SW480 (cell line): ENCODE measurements at regions not wholly inside any gene's neighbourhood (a gene's known extent, or its start where the extent isn't known, plus 50 kb on each side); places are given as distances from the start of the nearest gene placed in this dataset.

Source experiments
- DNase-seq: peaks from one replicate; pipeline ENCODE4 v3.0.0-alpha.2; 2016; ENCODE audit warnings: low spot score

DNA sequence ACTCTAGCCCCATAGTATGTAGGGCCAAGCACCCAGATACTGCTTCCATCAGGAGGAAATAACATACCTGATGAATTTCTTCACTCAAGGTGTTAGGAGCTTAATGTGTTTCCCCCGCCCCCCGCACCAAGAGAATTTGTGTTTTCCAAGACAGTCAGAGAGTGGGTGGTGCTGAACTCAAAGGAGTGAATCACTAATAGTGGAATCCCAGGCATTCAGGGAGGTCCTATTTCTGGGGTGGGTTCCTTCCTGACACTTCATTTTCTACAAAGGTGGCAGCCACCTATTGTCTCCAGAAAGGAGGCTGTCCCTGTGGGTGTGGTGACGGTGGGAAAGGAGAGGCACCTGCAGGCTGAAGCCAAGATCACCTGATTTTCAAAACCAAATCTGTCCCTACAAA is 50.8 kb upstream of the ELF5 start:
- peak; percentile 84 for DNase-seq

DNA sequence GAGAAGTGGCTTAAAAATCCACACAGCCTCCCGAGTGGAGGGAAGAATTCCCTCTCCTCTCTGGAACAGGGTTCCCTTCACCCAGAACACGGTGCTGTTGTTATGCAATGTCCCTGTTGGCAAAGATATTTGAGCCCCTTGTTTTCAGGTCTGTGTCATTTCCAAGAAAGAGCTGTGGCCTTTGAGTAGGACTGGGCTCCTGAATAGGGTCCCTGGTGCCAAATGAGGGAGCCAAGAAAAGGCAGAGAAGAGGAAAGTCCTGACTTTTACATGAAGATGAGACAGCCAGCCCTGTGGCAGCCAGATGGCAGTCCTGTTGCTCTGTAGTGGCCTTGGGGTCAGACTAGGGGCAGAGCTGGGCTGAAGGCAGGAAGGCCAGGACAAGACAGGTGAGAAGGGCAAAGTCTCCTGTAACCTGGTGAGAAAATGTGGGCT is 51.2 kb upstream of the ELF5 start:
- peak; percentile 37 for DNase-seq

DNA sequence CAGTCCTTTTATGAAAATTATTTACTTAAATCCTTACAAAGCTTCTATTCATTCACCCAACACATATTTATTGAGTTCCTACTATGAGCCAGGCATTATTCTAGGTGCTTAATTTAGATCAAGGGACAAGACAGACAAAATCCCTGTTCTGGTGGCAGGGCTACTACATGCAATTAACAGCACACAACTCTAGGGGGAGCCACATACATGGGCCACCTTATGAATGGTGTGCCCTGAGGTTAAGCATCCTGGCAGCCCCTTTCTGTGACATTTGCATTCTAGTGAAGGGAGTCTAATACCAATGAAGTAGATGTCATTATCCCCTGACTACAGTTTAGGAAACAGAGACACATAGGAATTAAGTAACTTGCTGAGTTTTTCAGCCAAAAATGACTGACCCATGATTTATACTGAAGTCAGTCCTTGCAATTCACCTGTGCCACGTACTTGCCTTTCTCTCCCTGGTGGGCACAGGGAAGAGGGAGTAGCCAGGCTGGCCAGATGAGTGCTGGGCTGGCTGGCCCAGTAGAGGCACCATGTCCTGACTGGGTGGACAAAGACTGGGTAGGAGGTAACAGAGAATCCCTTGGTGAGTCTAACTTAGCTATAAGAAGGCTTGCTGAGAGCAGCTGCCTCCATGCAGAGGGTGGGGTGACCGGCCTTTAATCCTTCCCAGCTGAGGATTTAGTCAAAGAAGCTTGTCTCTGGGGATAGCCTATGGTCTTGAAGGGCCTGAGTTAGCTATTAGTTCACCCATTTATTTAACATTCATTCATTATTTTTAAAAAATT is 52.0 kb upstream of the ELF5 start:
- peak; percentile 33 for DNase-seq

DNA sequence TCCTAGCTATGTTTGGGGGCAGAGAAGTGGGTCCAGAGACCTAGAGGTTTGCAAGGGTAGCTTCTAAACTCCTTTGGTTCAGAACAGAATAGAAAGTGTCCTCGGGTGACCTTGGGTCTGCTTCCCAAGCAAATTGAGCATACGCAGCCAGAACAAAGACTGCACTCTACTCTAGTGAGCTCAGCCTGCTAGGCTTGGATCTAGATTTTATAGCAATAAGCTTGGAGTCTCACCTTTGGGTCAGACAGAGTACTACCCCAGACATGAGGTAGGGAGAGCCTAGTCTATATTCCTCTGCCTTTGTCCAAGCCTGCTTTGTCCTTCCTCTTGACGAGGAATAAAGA is 52.6 kb upstream of the ELF5 start:
- DNase-seq = no peak

DNA sequence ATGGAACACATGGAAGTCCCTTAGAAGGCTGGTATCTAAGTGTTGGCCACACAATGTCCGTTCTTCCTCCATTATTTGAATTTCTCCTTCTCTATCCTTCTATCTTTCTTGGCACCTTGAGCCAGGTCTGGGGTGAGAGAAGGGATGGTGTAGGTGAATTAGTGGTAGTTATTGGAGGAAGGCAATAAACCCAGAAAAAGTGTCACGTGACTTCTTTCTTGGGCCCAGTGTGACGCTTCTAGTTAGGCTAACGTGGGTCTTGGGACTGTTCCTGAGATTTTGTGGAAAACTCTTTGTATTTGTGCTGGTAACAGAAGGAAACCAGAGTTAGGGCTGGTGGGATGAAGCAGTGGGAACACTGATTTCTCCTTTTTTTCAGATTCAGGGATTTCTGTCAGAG is 53.1 kb upstream of the ELF5 start:
- DNase-seq = no peak

DNA sequence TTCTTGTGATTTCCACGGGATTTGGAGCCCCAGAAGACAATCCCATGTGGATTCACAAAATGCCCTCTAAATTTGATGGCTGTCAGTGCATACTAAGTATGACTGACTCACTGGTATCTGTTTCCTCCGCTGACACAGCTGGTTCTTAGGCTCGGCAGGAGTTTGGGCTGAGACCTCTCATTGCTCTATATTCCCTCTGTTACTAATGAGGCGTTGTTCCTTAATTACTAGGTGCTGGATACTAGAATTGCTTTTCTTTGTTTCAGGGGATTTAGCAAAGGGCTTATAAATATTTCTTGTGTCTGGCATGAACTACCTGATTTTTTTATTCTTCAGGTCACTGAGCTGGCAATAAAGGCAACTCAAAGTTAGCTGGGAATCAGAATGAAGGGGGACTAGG is 53.2 kb upstream of the EHF start:
- no peak for DNase-seq

DNA sequence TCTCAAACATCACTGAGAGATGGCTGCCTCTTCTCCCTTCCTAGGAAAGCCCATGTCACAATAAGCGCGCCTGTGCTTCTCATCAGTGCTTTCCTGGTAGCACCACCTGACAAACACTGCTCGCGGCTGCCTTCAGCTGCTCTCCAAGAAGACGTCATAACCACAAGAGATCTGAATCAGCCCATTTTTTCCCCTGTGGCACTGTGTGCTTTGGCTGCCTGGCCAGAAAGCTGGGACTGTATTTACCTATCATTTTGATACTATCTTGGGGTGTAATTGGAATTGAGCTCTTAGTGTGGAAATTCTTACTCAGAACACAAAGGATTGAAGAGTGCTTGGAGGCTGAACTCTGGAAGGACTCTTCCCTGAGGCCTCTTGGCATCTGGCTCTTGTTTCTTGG is 50.3 kb upstream of the EHF start:
- no peak for DNase-seq
